ENCODE measurements at regions not wholly inside any gene's neighbourhood (a gene's known extent, or its start where the extent isn't known, plus 50 kb on each side); places are given as distances from the start of the nearest gene placed in this dataset.

DNA sequence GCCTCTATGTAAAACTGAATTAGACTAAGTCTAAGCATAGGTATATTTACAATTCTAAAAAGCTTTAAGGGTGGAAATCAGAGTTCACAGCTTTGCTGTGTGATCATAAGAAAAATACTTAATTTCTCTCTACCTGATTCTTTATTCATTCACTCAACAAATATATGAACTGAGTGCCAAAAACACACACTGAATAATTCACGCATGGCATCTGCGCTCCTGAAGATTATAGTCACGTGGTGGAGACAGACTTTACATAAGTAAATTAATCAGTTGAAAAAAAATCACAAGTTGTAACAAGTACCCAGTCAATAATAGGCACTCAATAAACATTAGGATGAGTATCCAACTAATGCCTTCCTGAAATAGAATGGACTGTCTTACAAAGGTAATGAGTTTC, 351.6 kb downstream of the METTL4 start:
- TF ChIP-seq, protein P1, sequence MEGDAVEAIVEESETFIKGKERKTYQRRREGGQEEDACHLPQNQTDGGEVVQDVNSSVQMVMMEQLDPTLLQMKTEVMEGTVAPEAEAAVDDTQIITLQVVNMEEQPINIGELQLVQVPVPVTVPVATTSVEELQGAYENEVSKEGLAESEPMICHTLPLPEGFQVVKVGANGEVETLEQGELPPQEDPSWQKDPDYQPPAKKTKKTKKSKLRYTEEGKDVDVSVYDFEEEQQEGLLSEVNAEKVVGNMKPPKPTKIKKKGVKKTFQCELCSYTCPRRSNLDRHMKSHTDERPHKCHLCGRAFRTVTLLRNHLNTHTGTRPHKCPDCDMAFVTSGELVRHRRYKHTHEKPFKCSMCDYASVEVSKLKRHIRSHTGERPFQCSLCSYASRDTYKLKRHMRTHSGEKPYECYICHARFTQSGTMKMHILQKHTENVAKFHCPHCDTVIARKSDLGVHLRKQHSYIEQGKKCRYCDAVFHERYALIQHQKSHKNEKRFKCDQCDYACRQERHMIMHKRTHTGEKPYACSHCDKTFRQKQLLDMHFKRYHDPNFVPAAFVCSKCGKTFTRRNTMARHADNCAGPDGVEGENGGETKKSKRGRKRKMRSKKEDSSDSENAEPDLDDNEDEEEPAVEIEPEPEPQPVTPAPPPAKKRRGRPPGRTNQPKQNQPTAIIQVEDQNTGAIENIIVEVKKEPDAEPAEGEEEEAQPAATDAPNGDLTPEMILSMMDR (IDR thresholded peaks at IDR 0.05; ENCODE audit: low read depth, low read length): no peak
- no peak for DNase-seq (ENCODE audit: extremely low read depth, low read depth)

DNA sequence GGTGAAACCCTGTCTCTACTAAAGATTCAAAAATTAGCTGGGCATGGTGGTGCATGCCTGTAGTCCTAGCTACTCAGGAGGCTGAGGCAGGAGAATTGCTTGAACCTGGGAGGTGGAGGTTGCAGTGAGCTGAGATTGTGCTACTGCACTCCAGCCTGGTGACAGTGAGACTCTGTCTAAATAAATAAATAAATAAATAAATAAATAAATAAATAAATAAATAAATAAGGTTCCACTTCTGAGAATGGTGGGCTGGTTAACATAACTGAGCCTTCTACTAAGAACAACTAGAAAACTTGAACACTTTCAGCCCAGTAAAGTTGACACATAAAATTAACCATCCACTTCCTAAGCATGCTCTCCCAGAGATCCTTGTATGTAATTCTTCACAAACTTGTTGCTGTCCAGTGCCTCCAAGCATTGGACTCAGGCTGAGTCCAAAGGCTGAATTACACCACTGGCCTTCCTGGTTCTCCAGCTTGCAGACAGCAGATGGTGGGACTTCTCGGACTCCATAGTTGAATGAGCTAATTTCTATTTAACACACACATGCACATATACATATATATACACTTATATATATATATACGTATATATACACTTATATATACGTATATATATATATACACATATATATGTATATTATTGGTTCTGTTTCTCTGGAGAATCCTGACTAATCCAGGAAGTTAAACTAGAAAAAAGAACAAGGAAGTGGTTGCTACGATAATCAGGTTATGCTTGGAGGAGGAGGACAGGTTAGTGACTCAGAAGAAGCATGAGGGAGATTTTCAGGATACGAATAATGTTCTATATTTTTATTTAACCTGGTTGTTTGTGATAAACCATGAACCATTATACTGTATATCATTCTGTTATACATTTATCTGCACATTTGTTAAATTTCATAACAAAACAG, 348.8 kb downstream of the METTL4 start:
- TF ChIP-seq, protein P1 (IDR thresholded peaks at IDR 0.05; ENCODE audit: low read depth, low read length): no peak
- no peak for DNase-seq (ENCODE audit: extremely low read depth, low read depth)

DNA sequence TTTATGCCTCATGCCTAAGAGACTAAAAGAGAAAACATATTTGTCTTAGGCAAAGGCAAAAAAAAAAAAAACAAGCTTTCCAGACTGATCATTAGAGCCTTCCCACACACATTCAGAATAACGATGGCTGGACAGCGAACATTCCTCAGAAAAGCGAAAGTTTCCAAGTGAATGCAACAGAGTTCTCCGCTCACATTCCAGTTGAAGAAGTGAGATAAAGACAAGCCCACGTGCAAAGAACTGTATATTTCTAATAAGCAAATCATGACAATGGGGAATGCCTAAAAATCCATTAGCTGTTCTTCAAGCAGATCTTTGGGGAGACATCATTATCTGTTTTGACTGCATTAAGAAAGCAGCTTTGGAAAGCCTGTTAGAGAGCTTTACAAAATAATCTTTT, 347.9 kb downstream of the METTL4 start:
- no peak for DNase-seq (ENCODE audit: extremely low read depth, low read depth)
- TF ChIP-seq, protein P1 (IDR thresholded peaks at IDR 0.05; ENCODE audit: low read depth, low read length): no peak

GRCh38 chr18:2223849-2224248, 347.5 kb downstream of the METTL4 start:
- TF ChIP-seq, protein P1 (IDR thresholded peaks at IDR 0.05; ENCODE audit: low read depth, low read length): peak; percentile 71
- DNase-seq (ENCODE audit: extremely low read depth, low read depth): no peak

GRCh38 chr18:2236232-2236631, 335.1 kb downstream of the METTL4 start:
- TF ChIP-seq, protein P1 (IDR thresholded peaks at IDR 0.05; ENCODE audit: low read depth, low read length): no peak
- DNase-seq (ENCODE audit: extremely low read depth, low read depth): no peak

- DNase-seq (ENCODE audit: extremely low read depth, low read depth): no peak
These were observed 333.6 kb downstream of the METTL4 start for GRCh38 chr18:2237706-2238105.

GRCh38 chr18:2240311-2240705, 331.0 kb downstream of the METTL4 start:
- TF ChIP-seq, protein P1 (IDR thresholded peaks at IDR 0.05; ENCODE audit: low read depth, low read length): no peak
- peak; percentile 24 for DNase-seq (ENCODE audit: extremely low read depth, low read depth)

More at GRCh38 chr18:2237706-2238105, 333.6 kb downstream of the METTL4 start:
- TF ChIP-seq, protein P1 (IDR thresholded peaks at IDR 0.05; ENCODE audit: low read depth, low read length): no peak

Measured in AG09319 (cell line).